22Rv1 (cell line): ENCODE measurements at regions not wholly inside any gene's neighbourhood (a gene's known extent, or its start where the extent isn't known, plus 50 kb on each side); places are given as distances from the start of the nearest gene placed in this dataset.
"Not testable (repeated sequence)": the region's sequence is repeated elsewhere in the genome, so short reads cannot be mapped to it uniquely, and the experiment has no call there.

Experiments used
- CTCF ChIP-seq: fragments of 450-650 bp; IDR thresholded peaks from 2 replicates; pipeline ENCODE4 v1.5.1; 2017; ENCODE audit warnings: mild to moderate bottlenecking
- ZFX ChIP-seq: fragments of 450-650 bp; IDR thresholded peaks from 2 replicates; pipeline ENCODE4 v1.6.1; 2017; ENCODE audit warnings: antibody characterized with exemption, borderline replicate concordance

DNA sequence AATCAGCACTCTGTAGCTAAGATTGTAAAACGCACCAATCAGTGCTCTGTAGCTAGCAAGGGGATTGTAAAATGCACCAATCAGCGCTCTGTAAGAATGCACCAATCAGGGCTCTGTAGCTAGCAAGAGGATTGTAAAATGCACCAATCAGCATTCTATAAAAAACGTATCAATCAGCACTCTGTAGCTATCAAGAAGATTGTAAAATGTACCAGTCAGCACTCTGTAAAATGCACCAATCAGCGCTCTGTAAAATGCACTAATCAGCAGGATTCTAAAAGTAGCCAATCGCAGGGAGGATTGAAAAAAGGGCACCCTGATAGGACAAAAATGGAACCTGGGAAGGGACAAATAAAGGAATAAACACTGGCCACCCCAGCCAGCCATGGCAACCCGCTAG is 278.7 kb upstream of the ECI2 start:
- not testable (repeated sequence) for TF ChIP-seq CTCF, ZFX
